GM11168 (cell line): ENCODE measurements at regions not wholly inside any gene's neighbourhood (a gene's known extent, or its start where the extent isn't known, plus 50 kb on each side); places are given as distances from the start of the nearest gene placed in this dataset.

Experiments
- in situ Hi-C: fragments of 300-500 bp; cut with MboI; formaldehyde crosslinking; loops from one replicate; pipeline ENCODE4 v1.12.0; 2022; ENCODE audit warnings: low sequenced_read_pairs; ENCODE audit not compliant: unreplicated experiment

DNA sequence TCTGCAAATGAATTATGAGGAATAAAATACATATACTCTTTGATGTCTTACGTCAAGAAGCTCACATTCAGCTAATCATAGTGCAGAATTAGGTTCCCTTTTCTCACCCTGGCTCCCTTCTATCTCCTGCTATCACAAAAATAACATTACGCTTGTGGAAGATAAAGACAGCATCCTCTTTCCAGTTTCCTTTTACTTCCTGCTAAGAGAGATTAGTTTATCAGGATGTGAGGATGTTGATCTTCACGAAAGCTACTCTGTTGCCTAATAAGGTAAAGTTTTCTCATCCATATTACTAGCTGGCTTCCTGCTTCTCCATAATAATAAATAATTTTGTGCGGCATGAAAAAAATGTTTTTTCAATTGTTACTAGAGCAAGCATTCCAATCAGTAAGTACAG, 217.7 kb upstream of the DCN start:
- in situ Hi-C loops = no loop called here

DNA sequence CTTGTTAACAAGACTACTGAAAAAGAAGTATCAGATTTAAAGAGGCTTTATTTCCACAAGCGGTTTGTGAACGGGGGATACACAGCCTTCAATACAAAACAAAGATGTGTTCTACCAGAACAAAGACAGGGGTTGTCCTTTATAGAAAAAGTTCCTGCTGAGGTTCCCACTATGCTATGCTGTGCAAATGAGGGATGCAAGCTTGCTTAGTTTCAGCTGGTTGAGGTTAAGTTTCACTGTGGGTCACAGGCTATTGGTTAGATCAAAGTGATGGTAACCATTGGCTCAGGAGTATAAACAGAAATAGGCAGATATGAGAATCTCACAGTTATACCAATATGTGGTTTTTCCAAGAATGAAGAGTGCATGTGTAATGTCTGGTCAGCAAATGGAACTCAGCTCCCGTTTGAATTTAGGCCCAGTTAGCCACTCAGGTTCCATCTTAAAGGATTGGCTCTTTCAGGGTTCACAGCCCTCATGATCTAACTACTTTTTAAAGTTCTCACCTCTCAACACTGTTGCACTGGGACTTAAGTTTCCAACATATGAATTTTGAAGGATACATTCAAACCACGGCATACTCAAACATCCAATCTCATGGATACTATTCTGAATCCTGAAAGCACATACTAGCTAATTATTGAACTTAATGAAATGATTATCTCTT, 215.4 kb upstream of the DCN start:
- in situ Hi-C loops = loop anchor here (25.0 kb wide), 3 partner anchors 739 to 1239 kb away; partner anchors contain the start of gene BTG1

DNA sequence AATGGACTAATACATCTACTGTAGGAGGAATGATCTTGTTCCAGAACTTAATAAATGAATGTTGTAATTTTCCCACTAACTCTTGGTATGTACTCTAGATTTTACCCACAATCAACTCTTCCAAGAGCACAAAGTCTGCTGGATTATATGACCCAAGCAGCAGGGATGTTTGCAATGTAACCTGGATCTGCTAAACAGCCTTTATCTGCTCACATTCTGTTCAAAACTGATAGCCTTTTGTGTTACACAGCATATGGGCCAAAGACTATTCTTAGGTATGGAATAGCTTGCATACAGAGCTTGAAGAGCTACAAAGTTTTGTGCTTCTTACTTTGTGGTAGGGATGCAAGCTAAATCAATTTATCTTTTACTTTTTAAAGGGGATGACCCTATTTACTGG, 213.7 kb upstream of the DCN start:
- in situ Hi-C loops = loop anchor here (25.0 kb wide), 3 partner anchors 741 to 1241 kb away; partner anchors contain the start of gene BTG1

DNA sequence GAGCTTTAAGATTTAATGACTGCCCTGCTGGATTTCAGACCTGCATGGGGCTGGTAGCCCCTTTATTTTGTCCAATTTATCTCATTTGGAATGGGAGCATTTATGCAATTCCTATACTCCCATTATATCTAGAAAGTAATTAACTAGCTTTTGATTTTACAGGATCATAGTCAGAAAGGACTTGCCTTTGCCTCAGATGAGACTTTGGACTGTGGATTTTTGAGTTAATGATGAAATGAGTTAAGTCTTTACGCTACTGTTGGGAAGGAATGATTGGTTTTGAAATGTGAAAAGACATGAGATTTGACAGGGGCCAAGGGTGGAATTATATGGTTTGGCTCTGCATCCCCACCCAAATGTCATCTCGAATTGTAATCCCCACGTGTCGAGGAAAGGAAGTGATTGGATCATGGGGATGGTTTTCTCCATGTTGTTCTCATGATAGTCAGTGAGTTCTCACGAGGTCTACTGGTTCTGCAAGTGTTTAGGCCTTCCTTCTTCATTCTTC, 213.1 kb upstream of the DCN start:
- in situ Hi-C loops = loop anchor here (25.0 kb wide), 3 partner anchors 742 to 1242 kb away; partner anchors contain the start of gene BTG1

DNA sequence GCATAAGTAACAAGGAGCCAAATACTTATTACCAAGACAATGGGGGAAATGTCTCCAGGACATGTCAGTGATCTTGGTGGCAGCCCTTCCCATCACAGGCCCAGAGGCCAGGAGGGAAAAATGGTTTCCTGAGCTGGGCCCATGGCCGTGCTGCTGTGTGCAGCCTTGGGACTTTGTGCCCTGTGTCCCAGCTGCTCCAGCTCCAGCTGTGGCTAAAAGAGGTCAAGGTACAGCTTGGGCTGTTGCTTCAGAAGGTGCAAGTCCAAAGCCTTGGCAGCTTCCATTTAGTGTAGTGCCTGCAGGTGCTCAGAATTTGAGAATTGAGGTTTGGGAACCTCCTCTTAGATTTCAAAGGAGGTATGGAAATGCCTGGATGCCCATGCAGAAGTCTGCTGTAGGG, 212.3 kb upstream of the DCN start:
- in situ Hi-C loops = loop anchor here (25.0 kb wide), 3 partner anchors 742 to 1242 kb away; partner anchors contain the start of gene BTG1

DNA sequence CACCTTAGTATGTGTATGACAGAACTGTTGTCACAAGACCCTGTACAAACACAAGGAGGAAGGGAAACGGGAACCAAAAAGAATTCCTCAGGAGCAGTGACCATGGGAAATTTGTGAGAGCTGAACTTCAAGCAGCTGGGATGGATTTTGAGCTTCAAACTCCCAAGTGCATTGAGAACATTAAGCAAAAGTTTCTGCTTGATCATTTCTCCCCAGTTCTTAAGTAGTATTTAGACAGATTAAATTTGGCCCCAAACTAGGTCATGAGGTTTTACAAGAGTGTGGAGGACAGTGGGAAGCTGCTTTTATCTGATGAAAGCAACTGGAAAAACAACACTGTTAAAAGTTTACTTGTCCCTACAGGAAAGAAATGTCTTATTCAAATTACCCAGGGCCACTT, 206.0 kb upstream of the DCN start:
- in situ Hi-C loops = loop anchor here (25.0 kb wide), 3 partner anchors 749 to 1249 kb away; partner anchors contain the start of gene BTG1

DNA sequence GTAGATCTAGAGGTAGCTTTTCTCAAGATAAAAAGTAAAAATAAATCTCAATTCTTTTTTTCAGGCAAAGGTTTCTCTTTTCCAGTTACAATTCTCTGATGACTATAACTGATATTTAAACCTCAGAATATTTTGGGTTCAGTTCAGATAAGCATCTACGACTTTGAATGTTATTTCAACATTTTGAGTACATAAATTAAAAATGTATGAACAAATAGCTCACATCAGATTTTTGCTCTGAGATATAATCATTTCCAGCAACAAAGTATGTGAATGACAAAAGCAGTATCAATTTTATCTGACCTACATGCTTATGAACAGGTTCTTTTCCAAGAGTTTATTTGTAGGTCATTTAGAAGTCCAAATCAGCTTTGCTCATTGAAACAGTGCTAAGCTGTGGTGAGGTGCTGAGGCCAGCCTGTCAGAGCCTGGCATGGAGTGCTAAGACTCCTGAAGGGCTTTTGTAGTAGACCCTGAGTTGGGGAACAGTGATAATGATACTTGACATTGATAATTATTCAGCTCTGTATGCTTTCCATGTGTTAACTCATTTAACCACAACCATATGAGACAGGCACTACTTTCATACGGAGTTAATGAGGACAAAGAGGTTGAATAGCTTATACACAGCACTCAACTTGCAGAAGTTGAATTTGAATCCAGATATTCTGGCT, 205.0 kb upstream of the DCN start:
- in situ Hi-C loops = loop anchor here (25.0 kb wide), 3 partner anchors 750 to 1250 kb away; partner anchors contain the start of gene BTG1

DNA sequence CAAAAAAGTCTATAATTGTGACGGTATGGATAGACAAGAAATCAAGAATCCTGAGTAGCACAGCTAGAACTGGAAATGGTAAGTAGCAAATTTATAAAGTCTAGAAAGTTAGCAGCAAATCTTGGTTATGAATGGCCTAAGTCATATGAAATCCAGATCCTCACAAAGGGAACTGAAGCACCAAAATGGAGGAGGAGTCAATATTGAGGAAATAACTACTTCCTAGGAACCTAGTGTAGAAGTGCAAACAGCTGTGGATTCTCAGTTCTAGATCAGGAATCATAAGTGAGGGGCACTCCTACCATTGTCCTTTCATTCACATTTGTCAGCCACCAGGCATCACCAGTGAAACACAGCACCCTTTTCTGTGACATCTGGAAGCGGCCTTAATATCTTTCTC, 202.2 kb upstream of the DCN start:
- in situ Hi-C loops = loop anchor here (25.0 kb wide), 3 partner anchors 752 to 1252 kb away; partner anchors contain the start of gene BTG1

DNA sequence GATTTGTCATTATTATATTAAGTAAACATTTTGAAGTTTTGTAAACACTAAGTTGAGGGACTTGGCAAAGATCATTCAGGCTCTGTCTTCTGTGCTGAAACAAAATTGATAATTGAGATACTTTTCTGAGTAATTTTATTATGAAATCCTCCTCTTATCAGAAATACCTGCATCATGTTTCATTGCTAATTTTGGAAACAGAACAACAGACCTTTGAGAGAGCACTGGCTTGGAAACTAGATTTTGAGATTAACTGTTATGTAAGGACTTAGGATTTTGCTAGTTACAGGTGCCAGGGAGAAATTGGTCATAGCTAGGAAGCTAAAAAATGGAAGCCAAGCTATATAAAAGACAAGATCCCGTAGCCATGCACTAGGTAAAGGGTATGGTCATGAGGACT, 201.7 kb upstream of the DCN start:
- in situ Hi-C loops = loop anchor here (25.0 kb wide), 3 partner anchors 753 to 1253 kb away; partner anchors contain the start of gene BTG1

DNA sequence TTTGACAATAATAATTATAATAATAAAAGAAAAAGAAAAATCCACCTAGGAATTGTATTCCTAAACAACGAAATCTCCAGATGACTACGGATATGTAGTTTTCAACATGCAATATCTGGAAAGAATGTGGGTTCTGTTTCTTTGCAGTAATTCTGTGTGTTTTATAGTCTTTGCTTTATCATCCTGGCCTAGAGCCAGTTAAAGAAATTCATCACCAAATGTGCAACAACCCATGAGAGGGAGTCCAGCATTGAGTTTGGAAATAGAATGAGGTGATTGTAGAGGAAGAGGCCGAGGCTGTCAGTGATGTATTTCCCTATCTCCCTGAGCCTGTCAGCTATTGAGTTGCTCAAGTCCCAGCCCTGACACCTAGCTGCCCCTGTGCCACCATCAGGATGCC, 200.5 kb upstream of the DCN start:
- in situ Hi-C loops = loop anchor here (25.0 kb wide), 3 partner anchors 754 to 1254 kb away; partner anchors contain the start of gene BTG1

DNA sequence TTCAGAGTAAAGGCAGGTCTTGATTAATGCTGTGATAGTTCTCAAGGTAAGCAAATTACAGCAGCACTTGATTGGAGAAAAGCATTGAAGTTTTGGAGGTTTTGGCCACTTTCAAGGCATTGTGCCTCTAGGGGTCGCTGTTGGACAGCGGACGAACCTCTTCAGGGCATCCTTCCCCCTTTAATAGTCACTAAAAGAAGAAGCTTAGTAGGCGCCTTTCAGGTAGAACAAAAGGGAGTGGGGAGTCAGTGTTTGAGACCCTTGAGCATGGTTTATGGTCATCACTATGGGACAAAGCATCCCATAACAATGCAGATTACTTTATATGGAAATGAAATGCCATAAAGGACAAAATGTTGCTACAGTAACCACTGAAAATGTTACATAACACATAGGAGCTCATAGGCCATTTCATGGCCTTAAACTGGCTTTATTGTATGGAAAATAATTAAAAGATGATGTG, 199.5 kb upstream of the DCN start:
- in situ Hi-C loops = loop anchor here (25.0 kb wide), 3 partner anchors 755 to 1255 kb away; partner anchors contain the start of gene BTG1

DNA sequence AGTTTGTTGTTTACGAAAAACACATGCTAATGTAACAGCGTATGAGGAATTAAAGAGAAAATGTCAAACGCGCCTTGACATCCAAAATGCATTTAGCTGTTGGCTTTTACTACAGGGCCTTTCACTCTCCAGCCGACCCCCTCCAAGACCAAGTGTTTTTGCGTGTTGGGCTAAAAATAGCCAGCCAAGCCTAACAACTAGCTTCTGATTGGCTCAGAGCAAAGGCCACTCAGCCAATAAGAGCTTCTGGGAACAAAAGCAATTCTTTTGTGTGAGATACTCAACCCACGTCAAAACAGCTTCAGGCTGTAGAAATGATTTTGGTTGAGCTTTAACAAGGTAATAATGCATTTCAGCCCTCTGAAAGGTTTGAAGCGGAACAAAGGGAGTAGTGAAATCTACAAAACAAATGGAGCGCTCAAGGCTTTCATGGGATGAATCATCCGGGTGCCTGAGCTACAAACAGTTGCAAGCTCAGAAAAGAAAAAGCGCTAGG, 198.7 kb upstream of the DCN start:
- in situ Hi-C loops = loop anchor here (25.0 kb wide), 3 partner anchors 756 to 1256 kb away; partner anchors contain the start of gene BTG1

DNA sequence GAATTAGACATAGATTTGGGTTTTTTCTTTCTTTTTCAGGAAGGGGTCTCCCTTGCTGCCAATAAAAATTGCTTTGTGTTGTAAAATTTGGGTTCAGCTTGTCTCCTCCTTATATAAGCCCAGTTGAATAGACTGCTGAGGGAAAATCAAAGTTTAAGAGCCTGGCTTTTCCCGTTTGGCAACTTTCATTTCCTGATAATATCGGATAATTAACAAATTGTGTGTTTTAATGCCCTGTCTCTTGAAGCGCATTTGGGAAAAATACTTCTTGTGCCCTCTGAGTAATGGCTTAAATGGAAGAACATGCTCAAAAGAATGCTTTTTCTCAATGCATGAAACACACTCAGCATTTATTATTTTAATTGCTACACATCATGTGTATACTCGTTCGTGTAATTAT, 198.0 kb upstream of the DCN start:
- in situ Hi-C loops = loop anchor here (25.0 kb wide), 3 partner anchors 757 to 1257 kb away; partner anchors contain the start of gene BTG1

DNA sequence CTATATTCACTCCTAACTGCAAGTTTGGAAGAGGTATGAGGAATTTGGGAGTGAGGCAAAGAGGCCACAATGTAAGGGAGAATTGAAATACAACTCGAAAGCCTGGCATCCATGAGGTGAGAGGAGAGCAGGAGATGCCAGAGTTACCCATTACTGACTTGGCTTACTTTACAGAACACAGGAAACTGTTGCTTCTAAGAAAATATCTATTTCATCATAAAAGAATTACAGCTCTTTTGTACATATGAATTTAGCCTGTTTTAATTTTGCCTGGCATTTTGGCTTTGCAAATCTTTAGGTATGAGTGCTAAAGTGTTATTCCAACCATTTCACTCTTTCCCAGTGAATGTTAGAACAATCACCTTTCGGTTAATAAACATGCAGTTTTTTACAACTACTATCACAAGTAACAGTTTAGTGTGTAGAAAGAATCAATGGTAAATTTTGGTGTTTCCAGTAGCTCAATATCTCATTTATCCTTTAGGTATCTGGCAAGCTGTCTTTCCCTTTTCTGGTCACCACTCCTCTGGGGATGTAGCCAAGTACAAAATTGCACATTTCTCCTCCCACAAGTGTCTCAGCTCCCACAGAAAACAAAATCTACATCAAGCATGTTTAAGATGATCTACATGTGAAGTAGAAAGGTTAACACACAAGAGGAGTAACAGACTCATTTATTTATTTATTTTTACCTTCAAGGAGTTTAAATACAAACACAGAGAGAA, 196.6 kb upstream of the DCN start:
- in situ Hi-C loops = loop anchor here (5.0 to 25.0 kb wide), 4 partner anchors 758 to 1258 kb away; partner anchors contain the start of gene BTG1

DNA sequence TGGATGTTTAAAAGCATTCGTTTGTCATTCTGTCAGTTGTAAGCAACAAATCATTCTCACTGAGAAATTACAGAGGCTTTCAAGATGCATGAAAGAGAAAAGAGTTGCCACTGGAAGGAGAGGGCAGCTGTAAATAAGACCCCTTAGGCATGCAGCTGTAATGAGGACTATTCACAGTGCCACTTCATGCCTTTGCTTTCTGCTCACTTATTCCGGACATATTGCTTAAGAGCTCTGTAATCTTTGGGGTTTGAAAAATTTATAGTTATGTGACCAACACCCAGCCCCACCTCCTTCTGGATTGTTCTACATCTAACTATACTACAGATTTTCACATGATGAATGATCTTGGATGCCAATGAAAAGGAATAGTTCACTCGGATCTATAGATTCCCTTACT, 194.8 kb upstream of the DCN start:
- in situ Hi-C loops = loop anchor here (5.0 to 25.0 kb wide), 4 partner anchors 760 to 1260 kb away; partner anchors contain the start of gene BTG1

DNA sequence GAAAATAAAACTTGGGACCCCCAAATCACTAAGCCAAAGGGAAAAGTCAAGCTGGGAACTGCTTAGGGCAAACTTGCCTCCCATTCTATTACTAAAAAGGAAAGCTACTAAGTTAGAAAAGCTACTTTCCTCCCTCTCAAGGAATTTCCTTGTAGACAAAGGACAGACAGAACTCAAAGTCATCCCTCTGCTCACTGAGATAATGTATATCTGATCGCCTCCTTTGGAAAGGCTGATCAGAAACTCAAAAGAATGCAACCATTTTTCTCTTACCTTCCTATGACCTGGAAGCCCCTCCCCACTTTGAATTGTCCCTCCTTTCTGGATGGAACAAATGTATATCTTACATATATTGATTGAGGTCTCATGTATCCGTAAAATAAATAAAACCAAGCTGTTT, 190.5 kb upstream of the DCN start:
- in situ Hi-C loops = no loop called here

DNA sequence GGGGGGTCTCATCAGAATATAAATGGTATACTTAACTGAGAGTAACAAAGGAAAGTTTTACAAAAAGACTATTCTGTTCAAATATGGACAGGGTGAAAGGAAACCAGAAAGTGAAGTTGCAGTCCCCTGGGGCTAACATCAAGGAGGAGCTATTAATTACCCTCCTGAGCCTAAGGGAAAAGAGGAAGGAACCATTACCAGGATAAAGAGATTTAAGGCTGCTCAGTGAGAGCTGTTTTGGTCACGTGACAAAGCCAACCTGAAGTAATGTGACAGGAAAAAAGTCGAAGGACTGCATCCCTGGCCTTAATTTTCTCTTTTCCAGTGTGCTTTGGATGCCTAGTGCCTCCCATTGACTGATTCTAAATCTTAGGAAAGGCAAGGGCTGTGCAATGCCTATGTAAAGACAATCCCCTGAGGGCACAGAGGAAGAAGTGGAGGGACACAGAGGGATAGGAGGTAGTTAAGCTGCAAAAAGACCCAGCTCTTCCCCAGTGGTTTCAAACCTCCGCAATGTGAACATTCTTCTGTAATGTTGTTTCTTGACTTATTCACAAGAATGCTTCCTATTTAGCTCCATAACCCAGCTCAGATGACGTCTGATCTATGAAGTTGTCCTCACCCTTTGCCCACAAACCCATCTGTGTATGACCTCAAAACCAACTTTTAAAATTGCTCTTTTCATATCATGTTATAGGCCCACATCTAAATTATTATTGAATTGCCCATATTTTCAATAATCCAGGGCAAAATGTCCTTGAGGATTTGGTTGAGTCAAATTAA, 187.7 kb upstream of the DCN start:
- in situ Hi-C loops = no loop called here

DNA sequence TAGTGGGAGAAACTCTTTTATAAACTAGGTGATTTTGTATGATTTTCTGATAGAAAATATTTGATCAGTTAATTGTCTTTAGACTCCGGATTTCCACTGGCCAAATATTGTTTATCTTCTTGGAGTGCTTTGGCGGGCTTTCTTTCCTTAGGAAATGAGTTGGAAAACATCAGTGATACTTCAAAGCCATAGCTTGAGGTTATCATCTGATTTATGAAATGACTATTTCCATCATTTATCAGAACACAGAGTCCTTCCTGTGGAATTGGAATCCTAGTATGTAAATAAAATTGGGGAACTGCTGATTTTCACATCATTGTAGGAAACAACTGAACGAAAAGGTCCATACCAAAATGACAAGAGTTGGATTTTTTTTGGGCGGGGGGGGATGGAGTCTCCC, 186.0 kb upstream of the DCN start:
- in situ Hi-C loops = no loop called here

DNA sequence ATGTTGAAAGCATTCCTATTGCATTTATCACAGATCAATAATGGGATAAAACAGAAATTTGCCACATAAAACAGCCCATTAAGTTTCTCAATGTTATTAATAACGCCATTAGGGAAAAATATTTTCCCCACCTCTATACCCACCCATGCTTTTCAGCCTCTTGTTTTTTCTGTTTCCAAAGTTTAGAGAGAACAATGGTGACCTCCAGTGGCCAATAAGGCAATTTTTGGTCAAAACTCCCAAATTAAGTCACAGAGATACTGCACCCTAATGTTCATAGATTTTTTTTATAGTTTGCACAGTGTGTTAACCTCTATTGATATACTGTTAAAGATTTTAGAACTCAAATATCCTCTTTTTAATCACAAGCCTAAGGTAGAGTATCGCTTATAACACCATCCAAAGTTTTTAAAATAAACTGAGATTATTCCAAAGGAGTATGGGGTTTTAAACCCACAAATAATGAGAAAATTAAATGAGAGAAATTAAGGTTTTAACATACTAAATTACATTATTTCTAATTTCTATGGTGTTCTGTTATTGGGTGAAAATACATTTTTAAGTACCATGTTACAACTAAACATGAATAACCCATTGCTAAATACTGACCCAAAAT, 184.7 kb upstream of the DCN start:
- in situ Hi-C loops = no loop called here
